ENCODE measurements at regions not wholly inside any gene's neighbourhood (a gene's known extent, or its start where the extent isn't known, plus 50 kb on each side); places are given as distances from the start of the nearest gene placed in this dataset.

GRCh38 chr14:94975366-94975765 lies 182.0 kb downstream of the DICER1 start:
- ChIA-PET CTCF (ENCODE audit: unreplicated experiment) (no interaction called here), POLR2A (no interaction called here)
- Histone ChIP-seq H4K20me1 (ENCODE audit: insufficient read depth, low read length) (no peaks in the 10 kb centered on the region), H2AFZ (ENCODE audit: low read length) (no peak overlapping the region), H3K9me2 (ENCODE audit: insufficient read depth, low read length) (no peaks in the 10 kb centered on the region), H3K36me3 (ENCODE audit: insufficient read depth, low read length) (no peaks in the 10 kb centered on the region), H3K27ac (ENCODE audit: low read depth, low read length, poor library complexity, severe bottlenecking) (no peak overlapping the region), H3K4me3 (ENCODE audit: low read depth, low read length, poor library complexity, severe bottlenecking) (no peak overlapping the region), H3K9me3 (ENCODE audit: low read length) (no peaks in the 10 kb centered on the region), H3K4me1 (ENCODE audit: insufficient read depth, low read length, poor library complexity, severe bottlenecking) (no peaks in the 10 kb centered on the region), H3K4me2 (ENCODE audit: low read length) (no peak overlapping the region), H3K79me2 (ENCODE audit: insufficient read depth, low read depth, low read length) (no peaks in the 10 kb centered on the region)
- no TSS peak for BruUV-seq (replicated peaks)
- DNase-seq (ENCODE audit: low spot score), result no peak
- TF ChIP-seq EZH2phosphoT487 (IDR thresholded peaks at IDR 0.05; ENCODE audit: borderline replicate concordance, low read depth, low read length), result no peak
- no peak for TF ChIP-seq CTCF (conservative IDR thresholded peaks at IDR 0.05; ENCODE audit: low read length)
- intact Hi-C loops (cut with micrococcal nuclease; ENCODE audit: unreplicated experiment), result no loop called here

- no peak overlapping the region for H3K4me3 ChIP-seq (ENCODE audit: low read depth, low read length, poor library complexity, severe bottlenecking)
- no peaks in the 10 kb centered on the region for H4K20me1 ChIP-seq (ENCODE audit: insufficient read depth, low read length)
- TF ChIP-seq CTCF (conservative IDR thresholded peaks at IDR 0.05; ENCODE audit: low read length) (no peak), EZH2phosphoT487 (IDR thresholded peaks at IDR 0.05; ENCODE audit: borderline replicate concordance, low read depth, low read length) (no peak)
- H3K36me3 ChIP-seq (ENCODE audit: insufficient read depth, low read length), result no peaks in the 10 kb centered on the region
- no peak overlapping the region for H2AFZ ChIP-seq (ENCODE audit: low read length)
- ChIA-PET POLR2A (no interaction called here), CTCF (ENCODE audit: unreplicated experiment) (no interaction called here)
- no peaks in the 10 kb centered on the region for H3K4me1 ChIP-seq (ENCODE audit: insufficient read depth, low read length, poor library complexity, severe bottlenecking)
- no peak for DNase-seq (ENCODE audit: low spot score)
- H3K27ac ChIP-seq (ENCODE audit: low read depth, low read length, poor library complexity, severe bottlenecking), result no peak overlapping the region
- no peaks in the 10 kb centered on the region for H3K9me3 ChIP-seq (ENCODE audit: low read length)
- no peaks in the 10 kb centered on the region for H3K79me2 ChIP-seq (ENCODE audit: insufficient read depth, low read depth, low read length)
- no peaks in the 10 kb centered on the region for H3K9me2 ChIP-seq (ENCODE audit: insufficient read depth, low read length)
- no peak overlapping the region for H3K4me2 ChIP-seq (ENCODE audit: low read length)
- BruUV-seq (replicated peaks), result no TSS peak
- intact Hi-C loops (cut with micrococcal nuclease; ENCODE audit: unreplicated experiment), result no loop called here
These were observed 182.4 kb downstream of the DICER1 start for GRCh38 chr14:94974893-94975292.

- no peaks in the 10 kb centered on the region for H3K4me1 ChIP-seq (ENCODE audit: insufficient read depth, low read length, poor library complexity, severe bottlenecking)
- no peak overlapping the region for H3K4me3 ChIP-seq (ENCODE audit: low read depth, low read length, poor library complexity, severe bottlenecking)
- H3K36me3 ChIP-seq (ENCODE audit: insufficient read depth, low read length), result no peaks in the 10 kb centered on the region
- H4K20me1 ChIP-seq (ENCODE audit: insufficient read depth, low read length), result no peaks in the 10 kb centered on the region
- H3K9me3 ChIP-seq (ENCODE audit: low read length), result no peaks in the 10 kb centered on the region
- CTCF ChIA-PET (ENCODE audit: unreplicated experiment), result no interaction called here
- BruUV-seq (replicated peaks), result no TSS peak
- H3K27ac ChIP-seq (ENCODE audit: low read depth, low read length, poor library complexity, severe bottlenecking), result no peak overlapping the region
- no peaks in the 10 kb centered on the region for H3K9me2 ChIP-seq (ENCODE audit: insufficient read depth, low read length)
- DNase-seq (ENCODE audit: low spot score), result no peak
- H2AFZ ChIP-seq (ENCODE audit: low read length), result no peak overlapping the region
- intact Hi-C loops (cut with micrococcal nuclease; ENCODE audit: unreplicated experiment), result no loop called here
- POLR2A ChIA-PET, result no interaction called here
- no peaks in the 10 kb centered on the region for H3K79me2 ChIP-seq (ENCODE audit: insufficient read depth, low read depth, low read length)
- no peak overlapping the region for H3K4me2 ChIP-seq (ENCODE audit: low read length)
- TF ChIP-seq CTCF (conservative IDR thresholded peaks at IDR 0.05; ENCODE audit: low read length) (no peak), EZH2phosphoT487 (IDR thresholded peaks at IDR 0.05; ENCODE audit: borderline replicate concordance, low read depth, low read length) (no peak)
These were observed 182.9 kb downstream of the DICER1 start for GRCh38 chr14:94974422-94974821.

Measured in OCI-LY7 (cell line).